HCEC 1CT (cell line): ENCODE measurements at regions not wholly inside any gene's neighbourhood (a gene's known extent, or its start where the extent isn't known, plus 50 kb on each side); places are given as distances from the start of the nearest gene placed in this dataset.

ENCODE experiments used
- DNase-seq: peaks from one replicate; pipeline ENCODE4 v3.0.0-alpha.2; 2017

DNA sequence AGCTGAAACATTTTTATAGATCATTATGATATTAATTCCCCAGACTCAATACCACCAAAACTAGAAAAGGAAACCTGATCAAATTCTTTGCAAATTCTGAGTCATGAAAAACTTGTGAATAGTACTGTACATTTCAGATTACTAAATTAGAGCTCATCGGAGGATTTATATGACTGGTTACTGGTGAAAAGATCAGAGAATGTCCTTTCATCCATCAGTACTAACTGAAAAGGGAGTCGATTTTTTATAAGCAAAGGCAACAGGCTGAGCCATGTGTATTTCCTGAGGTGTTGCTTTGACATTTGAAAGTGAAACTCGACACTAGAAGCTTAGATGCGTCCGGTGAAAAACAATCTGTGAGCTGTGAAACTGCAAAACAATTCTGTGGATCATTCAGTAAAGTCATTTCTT, 155.7 kb downstream of the TNFSF18 start:
- DNase-seq = peak; percentile 45

DNA sequence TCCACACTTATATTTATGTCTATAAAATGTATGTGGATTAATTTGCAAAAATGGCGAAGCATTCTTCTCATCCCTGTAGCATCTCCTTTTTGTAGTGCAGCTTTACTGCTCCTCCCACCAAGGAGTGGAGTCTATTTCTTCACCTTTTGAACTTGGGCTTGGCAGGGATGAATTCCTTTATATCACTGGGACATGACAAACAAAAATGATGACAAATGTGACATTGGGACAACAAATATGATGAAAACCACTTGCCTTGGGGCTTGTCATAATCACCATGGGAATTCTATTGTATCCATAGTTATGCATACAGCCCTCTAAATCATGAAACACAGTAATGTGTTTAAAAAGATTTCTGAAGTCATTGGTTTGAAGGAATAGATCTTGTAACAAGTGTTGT, 155.0 kb downstream of the TNFSF18 start:
- no peak for DNase-seq

DNA sequence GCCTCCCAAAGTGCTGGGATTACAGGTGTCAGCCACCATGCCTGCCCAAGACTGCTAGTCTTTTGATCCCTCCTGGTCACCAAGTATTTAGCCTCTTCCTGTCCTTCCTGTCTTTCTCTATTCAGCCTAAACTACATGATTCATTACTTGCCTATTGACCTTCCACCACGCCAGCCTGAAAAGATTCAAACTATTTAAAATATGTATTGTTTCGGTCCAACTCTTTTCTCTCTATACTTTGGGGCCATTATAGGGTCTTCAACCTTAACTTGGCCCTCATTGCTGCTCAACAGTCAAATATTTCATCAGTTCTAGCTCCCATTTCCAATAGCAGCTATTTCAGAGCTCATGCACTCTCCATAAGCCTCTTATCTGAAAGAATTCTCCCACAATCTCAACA, 153.0 kb downstream of the TNFSF18 start:
- peak; percentile 84 for DNase-seq

DNA sequence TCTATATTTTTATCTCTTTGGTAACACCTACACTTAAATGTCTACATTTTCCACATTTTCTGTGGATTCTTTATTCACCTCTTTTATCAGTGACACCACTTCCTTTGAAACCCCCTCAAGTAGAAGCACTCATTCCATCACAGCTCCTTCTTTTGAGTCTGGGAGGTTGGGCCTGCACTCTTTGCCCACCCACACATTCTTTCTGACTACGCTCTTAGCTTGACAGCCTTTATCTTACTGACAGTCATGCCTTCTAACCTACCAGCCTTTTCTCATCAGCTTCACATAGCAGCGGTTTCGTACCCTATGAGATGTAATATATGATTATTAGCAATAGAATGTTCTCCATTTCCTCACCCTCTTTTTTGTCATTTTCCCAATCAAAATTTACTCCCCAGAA, 151.9 kb downstream of the TNFSF18 start:
- no peak for DNase-seq

DNA sequence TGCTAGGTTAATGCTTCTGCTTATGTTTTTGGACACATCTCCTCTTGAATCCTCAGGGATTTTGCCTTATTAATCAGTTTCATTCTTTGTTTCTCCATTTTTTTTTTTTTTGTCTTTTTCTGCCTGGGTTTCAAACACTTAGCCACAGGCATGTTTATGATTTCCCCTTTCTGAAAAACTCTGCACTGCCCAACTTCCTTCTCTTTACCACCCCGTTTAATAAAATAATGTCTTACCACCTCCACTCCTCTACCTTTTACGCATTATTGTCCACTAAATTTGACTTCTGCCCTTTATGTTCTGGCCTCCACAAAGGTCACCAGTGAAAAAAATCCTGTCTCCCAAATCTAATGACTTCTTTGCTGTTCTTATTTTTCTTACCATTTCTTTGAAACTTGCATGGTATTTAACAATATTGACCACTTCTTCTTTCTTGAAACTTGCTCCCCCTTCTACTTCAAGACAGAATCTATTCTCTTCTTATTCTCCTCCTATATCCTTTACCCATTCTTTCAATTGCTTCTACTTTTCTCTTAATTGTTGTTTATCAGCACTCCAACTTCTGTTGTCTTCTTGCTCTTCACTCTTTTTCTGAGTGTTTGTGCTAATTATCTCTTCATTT, 150.3 kb downstream of the TNFSF18 start:
- DNase-seq = no peak

DNA sequence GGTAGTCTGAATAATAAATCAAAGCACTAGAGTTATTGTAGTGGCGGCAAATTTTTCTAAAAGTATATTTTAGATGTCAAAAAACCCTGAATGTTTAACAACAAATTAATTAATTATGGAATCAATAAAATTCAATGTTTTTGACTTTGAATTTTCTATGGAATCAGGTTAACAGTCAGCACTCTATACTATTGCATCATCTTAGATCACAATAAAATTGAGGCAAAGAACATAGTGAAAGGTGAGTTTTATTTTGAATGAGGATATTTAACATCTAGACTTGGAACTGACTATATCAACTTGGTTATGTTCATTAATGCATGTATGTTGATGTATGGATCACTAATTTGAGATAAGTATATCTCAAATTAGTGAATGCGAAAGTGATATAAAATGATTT, 148.5 kb downstream of the TNFSF18 start:
- DNase-seq = no peak

DNA sequence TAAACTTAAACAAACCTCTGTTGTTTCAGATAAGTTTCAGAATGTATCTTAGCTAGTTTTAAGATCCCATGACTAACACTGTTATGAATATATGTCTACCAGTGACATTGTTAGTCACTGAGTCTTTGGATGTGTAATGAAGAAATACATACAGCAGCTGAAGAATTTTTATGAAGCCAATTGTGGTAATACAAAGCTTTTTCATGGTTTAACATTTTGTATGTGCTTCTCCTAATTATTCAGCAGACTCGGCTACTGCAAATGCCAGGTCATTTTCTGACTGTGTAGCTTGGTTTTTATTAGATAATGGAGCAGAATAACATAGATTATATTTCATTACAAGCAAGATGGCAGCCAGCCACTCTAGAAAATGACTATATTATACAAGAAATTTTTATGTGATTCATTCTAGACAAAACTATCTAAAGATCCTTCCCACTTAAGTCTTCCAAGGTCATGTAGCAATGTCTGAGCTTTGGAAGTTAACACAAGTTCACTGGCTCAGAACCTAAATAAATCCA, 147.8 kb downstream of the TNFSF18 start:
- peak; percentile 90 for DNase-seq

DNA sequence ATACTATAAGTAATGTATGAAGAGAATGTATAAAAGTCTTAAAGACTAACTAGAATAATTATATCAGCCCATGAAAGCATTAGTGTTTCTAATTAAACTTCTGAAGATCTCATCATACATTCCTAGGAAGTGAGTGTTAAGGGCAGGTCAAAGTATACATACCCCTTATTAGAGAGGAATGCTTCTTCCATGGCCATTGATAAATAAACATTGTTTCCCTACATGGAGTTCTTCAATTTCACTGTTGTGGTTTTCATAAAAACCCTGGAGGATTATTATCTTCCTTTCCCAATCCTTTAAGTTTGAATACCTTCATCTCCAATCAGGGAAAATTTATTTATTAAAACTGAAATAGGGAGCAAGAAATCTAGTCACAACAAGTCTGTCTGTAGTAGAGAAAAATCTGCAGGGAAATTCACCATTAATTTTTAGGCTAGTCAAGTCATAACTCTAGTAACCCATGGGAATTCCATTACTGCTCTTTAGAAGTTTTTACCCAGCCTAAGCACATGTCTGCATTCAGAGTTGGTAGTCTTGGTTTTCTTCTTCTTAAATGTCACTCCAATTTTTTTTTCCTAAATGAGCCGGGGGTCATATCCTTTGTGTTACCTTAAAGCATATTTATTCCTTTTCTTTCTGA, 147.0 kb downstream of the TNFSF18 start:
- DNase-seq = peak; percentile 93

DNA sequence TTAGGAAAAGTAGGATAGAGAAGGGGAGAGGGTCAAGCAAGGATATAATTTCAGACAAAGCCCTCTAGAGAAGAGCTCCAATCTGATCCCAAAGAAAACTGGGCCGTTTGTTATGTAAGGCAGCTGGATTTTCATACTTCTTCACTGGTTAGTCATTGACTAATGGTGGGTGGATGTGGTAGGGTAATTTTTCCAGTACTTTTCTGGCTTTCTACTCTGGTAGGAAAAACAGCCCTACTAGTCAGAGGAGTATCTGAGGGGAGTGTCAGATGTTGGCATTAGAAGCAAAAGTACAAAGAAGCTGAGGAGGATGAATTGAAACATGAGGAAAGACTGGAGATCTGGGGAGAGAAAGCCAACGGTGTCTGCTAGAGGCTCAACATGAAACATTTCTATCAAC, 145.3 kb downstream of the TNFSF18 start:
- peak; percentile 52 for DNase-seq

DNA sequence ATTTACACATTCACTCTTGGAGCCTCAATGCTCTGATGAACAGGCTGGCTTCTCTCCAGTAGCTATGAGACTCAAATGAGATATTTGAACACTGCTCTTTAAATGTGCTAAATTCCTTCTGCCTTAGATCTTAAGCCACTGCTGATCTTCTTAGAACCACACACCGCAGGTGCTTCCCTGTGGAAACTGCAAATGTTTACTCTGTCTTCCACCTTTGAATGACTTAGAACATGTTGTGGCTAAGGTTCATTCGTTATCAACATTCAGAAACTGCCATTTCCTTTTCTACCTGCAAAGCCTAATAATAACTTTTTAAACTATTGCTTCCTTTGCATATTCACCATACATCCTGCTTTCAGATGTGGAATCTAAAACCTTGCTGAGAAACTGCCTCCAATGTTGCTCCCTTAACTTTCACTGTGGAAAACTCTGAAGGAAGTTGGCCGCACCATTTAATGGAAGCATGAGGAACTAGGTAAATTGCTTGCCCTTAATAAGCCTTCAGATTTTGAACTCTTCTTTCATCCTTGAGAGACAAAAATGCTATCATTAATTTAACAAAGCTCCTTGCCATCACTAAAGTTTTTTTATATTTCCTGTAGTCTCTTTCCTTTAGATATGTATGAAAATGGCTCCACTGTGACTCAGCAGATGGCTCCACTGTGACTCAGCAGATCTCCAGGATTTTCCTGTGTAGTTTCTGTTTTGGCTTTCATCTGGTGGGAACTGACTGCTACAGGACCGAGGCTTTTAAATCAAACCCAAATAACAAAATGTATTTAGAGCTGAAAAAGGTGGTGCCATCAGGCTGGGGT, 143.8 kb downstream of the TNFSF18 start:
- peak; percentile 91 for DNase-seq

DNA sequence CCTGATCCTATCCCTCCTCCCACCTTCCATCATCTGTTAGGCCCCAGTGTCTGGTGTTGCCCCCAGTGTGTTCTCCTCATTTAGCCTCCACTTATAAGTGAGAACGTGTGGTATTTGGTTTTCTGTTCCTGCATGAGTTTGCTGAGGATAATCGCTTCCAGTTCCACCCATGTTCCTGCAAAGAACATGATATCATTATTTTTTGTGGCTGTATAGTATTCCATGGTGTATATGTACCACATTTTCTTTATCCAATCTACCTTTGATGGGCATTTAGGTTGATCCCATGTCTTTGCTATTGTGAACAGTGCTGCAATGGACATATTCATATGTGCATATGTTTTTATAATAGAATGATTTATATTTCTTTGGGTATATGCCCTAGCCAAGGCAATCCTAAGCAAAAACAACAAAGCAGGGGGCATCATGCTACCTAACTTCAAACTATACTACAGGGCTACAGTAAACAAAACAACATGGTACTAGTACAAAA, 142.9 kb downstream of the TNFSF18 start:
- no peak for DNase-seq

DNA sequence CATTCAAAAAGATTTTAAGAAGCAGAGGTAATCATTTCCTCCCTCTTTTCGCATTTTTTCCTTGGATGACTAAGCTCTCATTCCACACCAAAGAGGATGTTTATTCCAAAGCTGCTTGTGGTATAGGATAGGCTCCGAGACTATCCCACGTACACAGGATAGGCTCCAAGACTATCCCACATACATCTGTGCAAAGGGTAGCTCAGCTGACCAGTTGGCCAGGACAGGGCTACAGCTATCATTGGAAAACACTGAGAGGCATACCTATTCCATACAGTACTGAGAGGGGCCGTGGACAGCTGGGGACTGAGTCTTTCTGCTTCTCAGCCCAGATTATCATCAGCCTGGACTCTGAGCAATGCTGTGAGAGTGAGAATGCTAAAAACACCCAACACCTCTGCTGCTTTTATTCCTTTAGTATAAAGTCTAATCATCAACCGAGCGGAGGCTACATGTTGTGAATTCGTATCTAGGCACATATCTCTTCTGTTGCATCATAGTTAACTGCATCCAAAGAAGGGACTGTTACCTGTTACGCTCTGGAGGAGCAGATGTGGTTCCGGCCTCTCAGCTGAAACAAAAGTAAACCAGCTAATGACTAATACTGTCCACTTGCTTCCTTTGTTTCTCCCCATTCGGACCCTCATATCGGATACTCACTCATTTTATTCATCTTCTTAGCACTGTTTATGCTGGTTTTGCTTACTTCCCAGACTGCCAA, 141.0 kb downstream of the TNFSF18 start:
- DNase-seq = peak; percentile 99

DNA sequence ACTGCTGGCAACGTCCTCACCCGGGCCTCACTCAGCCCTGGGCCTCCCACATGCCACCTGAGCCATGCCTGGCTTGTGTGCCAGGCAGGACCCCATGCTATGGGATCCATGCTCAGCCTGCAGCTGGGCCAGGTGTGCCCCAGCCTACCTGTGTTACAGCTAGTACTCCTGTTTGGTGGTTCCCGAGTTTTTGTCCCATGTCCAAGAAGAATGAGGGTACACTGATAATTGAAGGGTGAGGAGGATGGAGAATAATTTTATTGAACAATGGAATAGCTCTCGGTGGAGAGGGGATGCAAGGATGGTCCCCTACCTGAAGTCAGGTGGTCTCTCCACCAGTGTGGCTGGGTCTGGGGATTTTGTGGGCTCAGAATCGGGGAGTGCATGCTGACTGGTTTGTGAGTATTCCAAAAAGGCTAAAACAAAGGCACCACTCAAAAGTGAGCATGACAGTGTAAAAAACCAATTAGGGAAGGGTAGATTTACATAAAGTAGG, 137.9 kb downstream of the TNFSF18 start:
- DNase-seq = no peak

DNA sequence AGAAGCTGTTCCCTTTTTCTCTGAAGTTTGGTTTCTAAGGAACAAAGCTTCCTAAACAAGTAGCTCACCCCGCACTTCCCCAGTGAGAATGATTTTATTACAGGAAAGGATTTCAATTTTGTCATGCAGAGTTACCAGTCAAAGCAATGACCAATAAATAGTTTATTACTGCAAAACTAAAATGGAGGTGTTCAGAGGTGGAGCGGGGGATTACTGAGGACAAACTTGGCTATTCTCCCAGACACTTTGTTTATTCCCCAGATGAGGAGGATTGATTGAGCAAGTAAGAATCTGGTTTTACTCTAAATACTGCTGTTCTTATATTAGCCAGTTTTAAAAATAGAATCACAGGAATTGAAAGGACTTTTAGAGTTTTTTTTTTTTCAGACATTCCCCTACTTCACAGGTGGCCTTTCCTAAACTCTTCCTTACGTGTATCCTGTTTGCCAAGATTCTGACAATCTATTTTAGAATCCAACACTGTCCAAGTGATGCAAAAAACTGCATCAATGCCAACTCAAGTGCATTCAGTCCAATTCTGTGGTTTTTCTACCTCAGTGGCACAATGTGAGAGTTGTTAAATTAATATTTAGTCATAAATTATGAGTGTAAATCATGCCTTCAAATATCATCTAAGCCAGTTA, 136.1 kb downstream of the TNFSF18 start:
- peak; percentile 93 for DNase-seq

DNA sequence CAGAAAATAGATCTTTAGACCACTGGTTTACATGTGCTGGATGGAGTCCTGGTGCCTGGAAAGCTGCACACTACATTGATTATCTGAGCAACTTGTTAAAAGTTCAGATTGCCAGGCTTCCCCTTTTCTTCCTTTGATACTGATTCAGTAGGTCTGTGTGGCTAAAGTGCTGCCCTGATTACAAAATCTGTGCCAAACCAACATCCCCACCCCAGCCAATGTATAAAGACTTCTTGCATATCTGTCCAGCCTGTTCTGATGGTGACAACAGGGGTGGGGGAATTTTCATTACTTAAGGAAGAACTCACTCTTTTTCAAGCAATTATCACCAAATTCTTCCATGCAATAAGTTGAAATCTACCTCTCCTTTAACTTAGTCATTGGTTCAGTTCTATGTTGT, 135.5 kb downstream of the TNFSF18 start:
- no peak for DNase-seq

DNA sequence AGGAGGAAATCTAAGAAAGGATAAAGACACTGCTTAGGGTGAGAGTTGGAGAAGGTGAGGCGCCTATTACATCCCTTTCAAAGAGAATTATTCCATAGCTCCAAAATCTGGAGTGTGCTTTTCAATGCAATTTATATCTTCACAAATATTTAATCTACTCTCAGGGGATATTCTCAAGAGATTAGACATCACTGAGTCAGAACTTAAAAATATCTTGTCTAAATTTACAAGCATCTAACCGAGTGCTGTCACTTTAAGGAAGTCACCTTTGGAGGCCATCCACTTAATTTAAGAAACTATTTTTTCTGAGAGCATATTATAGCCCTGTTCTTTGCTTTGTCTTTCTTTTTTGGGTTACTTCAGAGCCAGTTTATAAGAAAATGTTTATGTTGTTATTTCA, 134.6 kb downstream of the TNFSF18 start:
- peak; percentile 45 for DNase-seq

DNA sequence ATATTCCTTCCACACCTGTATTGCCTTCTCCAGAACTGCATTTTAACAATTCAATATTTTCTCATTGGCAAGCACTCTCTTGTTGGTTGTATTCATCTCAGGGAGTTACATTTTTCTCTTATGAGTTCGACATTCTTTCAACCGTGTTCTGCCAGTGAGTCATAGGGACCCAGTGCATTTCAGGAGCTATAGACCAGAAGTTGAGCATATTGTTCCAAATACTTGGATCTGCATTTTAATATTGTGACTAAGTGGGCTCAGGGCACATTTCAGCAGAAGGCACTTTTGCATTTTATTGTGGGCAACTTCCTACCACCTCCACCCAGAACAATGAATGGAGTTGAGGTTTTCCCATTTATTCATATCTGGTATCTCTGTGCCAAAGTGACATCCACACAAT, 132.8 kb downstream of the TNFSF18 start:
- DNase-seq = peak; percentile 99

DNA sequence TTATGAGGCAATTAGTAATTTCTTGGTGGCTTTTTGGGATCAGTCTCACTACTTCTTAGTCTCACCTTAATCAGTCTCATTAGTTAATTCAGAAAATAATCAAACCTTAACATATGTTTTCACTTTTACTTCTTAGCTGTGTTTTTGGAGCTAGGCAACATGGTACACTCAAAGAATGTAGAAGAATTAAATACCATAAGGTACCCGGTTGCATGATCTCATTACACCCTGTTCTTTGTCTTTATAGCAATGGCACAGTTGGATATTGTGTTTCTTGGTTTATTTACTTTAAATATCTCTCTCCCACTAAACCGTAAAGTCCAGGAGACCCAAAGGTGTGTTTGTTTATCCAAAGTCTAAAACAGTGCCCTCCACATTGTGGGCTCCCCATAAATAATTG, 132.3 kb downstream of the TNFSF18 start:
- DNase-seq = no peak

DNA sequence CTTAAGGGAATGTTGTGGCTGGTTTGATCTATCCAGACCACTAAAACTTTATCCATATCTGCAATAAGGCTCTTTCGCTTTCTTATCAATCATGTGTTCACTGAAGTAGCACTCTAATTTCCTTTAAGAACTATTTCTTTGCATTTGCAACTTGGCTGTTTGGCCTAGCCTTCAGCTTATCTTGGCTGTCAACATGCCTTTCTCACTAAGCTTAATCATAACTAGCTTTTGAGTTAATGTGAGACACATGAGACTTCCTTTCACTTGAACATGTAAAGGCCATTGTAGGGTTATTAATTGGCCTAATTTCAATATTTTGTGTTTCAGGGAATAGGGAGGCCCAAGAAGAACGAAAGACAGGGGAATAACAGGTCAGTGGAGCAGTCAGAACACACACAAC, 124.7 kb downstream of the TNFSF18 start:
- no peak for DNase-seq

DNA sequence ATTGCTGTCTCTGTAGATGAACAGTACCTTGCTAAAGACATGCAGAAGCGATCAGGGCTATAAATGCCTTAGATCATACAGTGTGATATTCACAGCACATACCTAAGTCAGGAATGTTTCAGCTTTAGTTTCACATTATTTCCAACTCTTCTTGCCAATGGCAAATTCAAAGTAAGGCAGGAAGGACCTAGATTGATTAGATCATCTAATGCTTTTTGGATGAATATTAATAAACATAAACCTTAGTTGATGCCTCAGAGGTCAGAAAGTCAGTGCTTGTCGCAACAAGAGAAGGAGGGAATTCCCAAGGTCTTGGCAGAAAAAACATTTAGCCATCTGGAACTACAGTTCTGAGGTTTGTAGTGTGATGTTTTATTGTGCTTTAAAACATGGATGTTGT, 122.3 kb downstream of the TNFSF18 start:
- peak; percentile 98 for DNase-seq

DNA sequence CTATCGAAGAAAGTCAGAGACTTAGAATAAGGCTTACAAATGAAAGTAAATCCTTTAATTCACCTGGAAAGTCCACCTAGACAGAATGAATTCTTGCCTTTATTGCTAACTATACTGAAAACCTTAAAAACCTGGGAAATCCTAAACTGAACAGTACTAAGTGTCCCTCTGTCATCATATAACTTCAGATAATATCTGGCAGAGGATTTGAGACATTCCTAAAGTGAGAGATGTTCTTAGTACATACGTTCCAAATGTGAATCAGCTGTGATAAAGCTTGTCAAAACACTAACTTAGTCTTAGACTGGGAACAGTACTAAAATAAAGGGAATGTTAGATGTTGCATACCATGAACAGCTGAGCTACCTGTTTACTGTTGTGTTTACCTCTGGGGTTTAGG, 121.7 kb downstream of the TNFSF18 start:
- DNase-seq = peak; percentile 72

DNA sequence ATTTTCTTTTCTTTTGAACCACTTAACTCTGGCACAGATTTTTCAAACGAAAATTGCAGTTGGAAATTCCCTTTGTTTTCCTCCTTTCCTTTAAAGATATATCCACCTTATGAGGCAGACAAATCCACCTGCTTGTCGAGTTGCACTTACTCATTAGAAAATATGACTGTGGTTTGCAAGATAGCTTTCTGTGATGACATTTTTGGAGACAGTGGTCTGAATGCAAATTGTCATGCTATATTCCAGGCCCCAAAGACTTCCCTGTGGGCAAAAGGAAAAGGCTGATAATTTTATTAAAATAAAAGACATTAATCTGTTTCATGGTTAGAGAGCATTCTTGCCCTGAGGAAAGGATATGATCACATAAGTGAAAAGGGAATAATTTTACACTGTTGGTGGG, 120.6 kb downstream of the TNFSF18 start:
- DNase-seq = no peak
